ENCODE measurements at regions not wholly inside any gene's neighbourhood (a gene's known extent, or its start where the extent isn't known, plus 50 kb on each side); places are given as distances from the start of the nearest gene placed in this dataset.
"Not testable (repeated sequence)": the region's sequence is repeated elsewhere in the genome, so short reads cannot be mapped to it uniquely, and the experiment has no call there.

DNA sequence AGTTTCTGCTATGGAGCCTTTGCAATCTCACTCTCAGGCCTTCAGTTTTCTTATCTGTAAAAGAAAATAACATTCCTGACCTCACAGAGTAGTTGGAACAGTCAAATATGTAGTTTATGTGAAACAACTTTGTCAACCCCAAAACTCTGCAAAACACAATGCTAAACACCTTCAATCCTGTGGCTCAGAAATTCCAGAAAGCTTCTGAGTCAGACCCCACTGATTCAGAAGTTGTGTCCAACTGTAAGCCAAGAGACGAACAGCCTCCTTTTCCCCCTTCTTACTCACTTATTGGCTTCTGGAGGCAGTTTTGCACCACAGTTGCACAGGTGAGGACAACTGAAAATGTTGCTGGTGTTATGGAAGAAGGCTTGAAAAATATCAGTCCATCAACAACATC lies 52.9 kb downstream of the TMSB4Y start:
- ATAC-seq: no peak
- DNase-seq (ENCODE audit: low spot score): no peak

DNA sequence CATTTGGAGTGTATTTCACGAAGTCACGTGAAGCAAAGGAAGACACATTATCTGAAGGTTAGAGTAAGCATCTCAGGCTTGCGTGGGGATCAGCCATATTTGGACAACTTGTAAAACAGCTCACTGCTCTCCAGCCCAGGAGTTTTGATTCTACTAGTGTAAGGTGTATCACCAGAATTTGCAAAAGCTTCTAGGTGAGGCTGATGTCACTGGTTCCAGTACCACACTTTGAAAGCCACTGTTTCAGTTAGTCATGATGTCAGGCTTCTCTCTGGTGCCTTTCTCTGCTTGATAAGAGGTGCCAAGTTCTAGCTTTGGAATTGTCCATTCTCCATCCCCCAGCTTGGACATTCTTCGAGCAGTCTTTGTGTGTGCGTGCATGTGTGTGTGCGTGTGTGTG lies 62.3 kb downstream of the TMSB4Y start:
- ATAC-seq (no peak), DNase-seq (ENCODE audit: low spot score) (no peak)

DNA sequence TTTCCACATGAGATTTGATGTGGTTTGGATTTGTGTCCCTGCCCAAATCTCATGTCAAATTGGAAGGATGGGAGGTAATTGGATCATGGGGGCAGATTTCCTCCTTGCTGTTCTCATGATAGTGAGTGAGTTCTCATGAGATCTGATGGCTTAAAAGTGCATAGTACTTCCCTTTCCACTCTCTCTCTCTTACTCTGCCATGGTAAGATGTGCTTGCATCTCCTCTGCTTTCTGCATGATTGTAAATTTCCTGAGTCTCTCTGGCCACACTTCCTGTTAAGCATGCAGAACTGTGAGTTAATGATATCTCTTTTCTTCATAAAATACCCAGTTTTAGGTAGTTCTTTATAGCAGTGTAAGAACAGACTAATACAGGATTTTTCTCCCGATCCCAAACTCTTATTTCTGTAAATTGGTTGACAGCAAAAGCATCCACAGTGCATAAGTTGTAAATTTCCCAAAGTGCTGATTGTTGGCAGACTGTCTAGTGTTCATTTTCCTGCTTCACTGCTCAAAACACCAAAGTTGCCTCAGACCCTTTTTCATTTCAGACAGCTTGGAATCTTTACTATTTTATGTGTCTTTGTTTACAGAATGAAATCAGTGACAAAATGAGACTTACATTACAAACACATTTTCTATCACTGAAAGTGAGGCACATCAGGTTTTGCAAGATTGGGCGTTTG lies 86.6 kb downstream of the TMSB4Y start:
- ATAC-seq: no peak
- no peak for DNase-seq (ENCODE audit: low spot score)

DNA sequence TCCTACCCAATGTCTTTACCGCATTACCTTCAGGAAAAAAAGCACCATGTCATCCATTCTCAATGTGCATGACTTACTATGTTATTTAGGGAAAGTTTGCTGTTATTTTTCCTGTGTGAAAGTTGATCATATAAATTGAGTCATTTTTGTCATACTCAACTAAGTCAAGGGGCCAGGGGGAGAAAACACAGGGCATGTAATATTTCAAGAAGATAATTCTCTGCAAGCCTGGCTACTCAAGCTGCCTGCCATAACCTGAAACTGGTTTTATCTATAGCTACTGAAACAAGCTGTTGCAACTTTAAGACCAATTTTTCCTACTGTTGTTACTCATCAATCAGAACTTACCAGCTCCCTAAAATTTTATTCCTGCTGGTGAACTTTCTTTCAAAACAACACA lies 91.4 kb downstream of the TMSB4Y start:
- DNase-seq (ENCODE audit: low spot score): no peak
- ATAC-seq: no peak

DNA sequence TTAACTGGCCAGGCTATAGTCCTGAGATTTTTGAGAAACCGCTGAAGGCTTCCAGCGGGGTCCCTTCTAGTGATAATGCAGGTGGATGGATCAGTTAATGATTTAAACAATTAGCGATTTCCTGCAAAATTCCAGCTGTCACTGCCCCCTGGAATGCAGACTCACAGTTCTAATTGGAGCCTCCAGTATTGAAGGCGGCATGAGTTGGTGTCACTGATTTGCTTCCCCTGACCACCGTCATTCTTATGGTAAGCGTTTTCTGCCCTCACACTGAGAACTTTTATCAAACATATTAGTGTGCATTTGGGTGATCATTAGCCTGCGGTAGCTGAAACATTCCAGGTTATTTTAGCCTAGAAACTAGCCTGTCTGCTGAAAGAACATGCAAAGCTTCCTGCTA lies 99.1 kb downstream of the TMSB4Y start:
- ATAC-seq (no peak), DNase-seq (ENCODE audit: low spot score) (no peak)

DNA sequence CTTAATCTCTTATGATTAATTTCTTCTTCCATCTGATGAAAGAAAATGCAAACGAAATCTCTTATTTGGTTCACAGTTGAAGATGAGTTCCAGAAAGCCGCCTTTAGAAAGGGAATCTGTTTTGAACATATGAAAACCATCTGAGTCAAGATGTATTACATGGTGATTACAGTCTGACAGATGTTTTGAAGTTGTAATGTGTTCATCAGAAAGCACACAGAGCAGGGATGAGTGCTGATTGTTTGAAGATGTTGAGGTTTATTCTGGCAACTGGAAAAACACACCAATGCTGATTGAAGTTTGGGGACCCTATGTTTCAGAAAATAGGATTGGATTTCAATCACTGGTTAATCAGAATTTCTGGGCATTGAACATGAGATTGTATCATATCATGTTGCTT lies 99.7 kb downstream of the TMSB4Y start:
- ATAC-seq: no peak
- no peak for DNase-seq (ENCODE audit: low spot score)

DNA sequence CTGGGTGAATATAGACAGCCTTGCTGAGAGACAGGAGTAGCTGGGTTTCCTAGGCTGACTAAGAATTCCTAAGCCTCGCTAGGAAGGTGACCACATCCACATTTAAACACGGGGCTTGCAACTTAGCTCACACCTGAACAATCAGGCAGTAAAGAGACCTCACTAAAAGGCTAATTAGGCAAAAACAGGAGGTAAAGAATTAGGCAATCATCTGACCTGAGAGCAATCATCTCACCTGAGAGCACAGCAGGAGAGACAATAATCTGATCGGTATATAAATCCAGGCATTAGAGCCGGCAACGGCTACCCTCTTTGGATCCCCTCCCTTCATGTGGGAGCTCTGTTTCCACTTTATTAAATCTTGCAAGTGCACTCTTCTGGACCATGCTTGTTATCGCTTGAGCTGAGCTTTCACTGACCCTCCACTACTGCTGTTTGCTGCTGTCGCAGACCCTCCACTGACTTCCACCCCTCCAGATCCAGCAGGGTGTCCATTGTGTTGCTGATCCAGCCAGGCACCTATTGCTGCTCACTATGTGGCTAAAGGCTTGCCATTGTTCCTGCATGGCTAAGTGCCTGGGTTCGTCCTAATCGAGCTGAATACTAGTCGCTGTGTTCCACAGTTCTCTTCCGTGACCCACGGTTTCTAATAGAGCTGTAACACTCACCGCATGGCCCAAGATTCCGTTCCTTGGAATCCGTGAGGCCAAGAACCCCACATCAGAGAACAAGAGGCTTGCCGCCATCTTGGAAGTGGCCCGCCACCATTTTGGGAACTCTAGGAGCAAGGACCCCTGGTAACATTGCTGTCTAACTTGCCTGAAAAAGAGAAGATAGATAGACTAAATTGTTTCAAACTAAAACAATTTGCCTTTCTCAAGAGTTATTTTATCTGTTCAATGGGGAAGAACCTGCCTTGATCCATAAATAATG lies 100.7 kb downstream of the TMSB4Y start:
- DNase-seq (ENCODE audit: low spot score) (no peak), ATAC-seq (no peak)

DNA sequence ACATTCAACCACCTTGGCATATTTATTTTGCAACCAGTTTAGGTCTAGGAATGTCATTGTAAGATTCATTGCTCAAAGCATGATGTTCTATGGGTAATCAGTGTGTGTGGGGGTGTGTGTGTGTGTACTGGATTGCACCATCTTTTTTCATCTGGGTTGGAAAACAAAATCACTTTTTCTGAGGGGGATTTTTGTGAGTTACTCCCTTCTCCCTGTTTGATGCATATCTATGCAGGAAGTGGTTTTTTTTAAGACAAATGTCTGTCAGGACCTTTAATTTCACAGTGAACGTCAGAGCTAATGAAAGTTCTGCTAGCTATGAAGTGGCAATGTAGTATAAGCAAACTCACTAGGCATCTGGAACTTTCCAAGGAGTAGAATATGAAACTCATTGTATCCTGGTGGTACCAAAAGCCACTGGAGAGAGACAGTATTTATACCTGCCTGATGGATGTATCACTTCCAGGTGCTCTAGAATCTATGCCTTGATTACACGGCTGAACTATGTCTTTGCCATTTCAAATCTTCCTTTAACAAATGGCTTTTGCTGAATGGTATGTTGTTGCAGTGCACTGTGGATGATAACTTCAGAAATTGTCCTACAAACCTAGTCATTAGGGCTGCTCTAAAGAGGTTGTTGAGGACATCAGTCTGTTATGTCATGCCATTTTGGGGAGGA lies 101.5 kb downstream of the TMSB4Y start:
- DNase-seq (ENCODE audit: low spot score) (no peak), ATAC-seq (no peak)

DNA sequence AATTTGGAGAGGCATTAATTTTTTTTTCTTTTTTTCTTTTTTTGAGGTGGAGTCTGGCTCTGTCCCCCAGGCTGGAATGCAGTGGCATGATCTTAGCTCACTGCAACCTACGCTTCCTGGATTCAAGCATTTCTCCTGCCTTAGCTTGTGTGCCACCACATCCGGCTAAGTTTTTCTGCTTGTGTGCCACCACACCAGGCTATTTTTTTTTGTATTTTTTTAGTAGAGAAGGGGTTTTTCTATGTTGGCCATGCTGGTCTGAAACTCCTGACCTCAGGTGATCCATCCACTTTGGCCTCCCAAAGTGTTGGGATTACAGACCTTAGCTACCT lies 102.0 kb downstream of the TMSB4Y start:
- DNase-seq (ENCODE audit: low spot score): no peak
- no peak for ATAC-seq

DNA sequence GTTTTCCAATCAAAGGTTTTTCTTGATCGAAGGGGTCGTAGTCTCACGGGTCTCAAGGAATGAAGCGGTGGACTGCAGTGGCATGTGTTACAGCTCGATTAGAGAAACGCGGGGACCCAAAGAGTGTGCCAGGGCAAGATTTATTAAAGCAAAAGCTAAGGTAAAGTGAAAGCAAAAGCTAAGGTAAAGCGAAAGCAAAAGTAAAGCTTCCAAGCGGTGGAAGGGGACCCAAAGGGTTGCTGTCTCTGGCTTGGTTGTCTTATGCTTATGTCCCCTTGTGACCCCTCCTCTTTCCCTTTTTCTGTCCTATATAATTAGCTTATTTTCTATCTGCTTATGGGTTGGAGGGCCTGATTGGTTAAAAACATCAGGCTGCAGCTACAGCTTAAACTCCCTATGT lies 126.4 kb downstream of the TMSB4Y start:
- DNase-seq (ENCODE audit: low spot score) (no peak), ATAC-seq (no peak)

DNA sequence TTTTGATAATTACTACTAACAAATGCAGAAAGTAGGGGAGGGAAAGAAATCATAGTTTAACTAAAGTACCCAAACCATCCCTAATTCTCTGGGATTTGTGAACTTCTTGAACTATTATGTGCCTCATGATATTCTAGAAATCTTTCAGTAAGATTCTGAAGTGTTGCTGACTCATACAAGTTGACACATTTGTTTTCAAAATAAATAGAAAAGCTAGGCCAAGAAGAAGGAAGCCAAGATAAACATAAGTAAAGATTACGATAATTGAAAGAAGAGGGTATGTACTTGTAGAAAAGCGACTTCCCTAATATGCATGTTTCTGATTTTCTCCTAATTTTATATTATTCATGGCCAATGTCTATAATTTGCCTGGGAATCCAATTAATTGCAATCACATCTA lies 140.7 kb downstream of the TMSB4Y start:
- ATAC-seq: no peak

DNA sequence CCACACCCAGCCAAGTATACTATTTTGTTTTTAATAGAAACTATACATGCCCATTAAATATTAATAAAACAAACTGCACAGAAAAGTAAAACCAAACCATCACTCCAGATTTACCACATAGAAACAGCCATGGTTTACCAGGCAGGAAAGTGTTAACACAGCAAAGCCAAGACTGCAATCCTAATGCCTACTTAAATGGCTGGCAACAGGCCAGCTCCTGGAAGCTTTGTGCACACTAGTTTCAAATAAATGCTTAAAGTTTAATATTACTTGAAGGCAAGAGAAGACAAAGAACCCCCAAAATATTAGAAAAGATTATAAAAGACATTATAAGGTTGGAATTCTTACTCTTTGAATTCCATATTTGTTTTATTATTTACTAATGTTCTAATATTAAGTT lies 141.0 kb downstream of the VCY start:
- no peak for ATAC-seq
- no peak for DNase-seq (ENCODE audit: low spot score)

More for the DNA sequence above, 140.7 kb downstream of the TMSB4Y start:
- DNase-seq (ENCODE audit: low spot score): no peak

DNA sequence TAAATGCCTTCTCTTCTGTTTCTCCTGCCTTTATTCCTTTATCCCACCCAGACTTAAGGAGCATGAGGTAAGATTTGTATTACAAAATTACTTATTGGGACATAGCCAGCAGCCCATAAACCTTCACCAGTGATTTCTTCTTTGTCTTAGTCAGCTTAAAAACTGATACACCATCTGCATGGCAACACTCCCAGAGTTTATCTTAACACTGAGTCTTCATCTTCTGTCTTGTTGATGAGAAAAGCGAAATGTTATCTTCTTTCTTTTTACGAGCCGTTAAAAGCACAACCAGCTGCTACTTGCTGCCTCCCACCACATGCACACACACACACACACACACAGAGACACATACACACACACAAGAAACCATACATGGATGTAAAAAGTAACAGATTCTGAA lies 116.7 kb downstream of the VCY start:
- DNase-seq (ENCODE audit: low spot score): no peak

DNA sequence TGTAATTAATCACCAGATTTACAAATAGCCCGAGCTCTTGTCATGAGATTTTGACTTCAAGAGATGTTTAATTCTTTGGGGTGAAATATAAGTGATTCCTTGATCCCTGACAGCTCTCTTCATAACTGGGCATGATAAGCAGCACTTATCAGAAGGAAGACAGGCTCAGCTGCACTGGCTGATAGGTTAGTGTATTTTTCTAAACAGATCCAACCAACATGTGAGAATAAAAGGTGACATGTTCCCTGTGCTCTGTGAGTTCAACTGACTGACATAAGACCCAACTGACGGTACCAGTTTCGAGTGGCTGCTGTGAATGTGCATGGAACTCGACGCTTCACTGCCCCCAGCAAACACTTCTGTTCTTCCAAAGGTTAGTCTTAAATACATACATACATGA lies 114.8 kb downstream of the VCY start:
- no peak for DNase-seq (ENCODE audit: low spot score)
- ATAC-seq: no peak

More for the DNA sequence above, 116.7 kb downstream of the VCY start:
- no peak for ATAC-seq

DNA sequence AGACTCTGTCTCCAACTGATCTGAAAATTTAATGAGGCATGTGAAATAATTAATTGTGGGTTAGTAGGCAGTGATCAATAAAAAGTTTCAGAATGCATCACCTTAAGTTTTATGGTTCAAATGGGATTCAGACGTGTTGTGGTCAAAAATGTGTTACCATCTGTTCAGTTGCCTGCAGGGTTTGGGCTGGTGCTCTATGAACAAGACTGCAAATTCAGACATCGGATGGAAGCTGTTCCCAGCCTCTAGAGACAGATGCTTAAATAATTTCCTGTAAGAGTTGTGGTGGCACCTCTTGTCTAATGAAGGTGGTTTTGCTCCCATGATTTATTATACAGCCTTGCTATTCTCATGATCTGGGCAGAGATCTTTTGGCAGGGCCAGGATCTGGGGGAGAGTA lies 113.6 kb downstream of the VCY start:
- ATAC-seq (no peak), DNase-seq (ENCODE audit: low spot score) (no peak)

DNA sequence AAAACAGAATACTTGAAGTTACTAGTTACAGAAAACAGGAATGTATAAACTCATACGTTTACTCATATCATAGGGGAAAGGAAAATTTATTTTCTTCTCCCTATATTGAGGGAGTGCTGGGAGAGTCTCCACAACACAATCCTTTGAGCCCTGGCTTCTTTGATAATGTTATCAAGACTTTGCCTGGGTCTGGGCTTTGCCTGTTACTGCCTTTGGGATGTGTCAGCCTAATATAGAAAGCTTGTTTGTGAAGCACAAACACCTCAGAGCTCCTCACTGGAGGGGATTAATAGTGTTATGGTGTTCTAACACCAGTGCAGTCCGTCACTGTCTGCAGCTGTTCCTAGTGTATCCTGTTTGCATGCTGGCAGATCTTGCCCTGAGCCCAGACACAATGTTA lies 107.8 kb downstream of the VCY start:
- DNase-seq (ENCODE audit: low spot score): no peak
- no peak for ATAC-seq

DNA sequence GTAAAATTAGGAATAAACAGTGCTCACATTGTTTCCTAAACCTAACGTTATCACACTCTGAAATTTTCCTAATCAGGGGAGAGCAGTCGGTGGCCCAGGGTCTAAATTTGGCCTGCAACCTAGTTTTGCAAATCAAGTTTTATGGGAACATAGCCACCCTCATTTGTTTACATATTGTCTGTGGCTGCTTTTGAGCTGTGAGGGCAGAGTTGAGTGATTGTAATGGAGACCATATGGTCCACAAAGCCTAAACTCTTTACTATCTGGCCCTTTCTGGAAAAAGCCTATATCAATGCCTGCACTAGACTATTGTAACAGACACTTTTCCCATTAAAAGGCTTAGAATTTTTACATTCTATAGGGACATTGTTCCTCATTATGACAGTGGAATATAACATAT lies 105.2 kb downstream of the VCY start:
- ATAC-seq (no peak), DNase-seq (ENCODE audit: low spot score) (no peak)

DNA sequence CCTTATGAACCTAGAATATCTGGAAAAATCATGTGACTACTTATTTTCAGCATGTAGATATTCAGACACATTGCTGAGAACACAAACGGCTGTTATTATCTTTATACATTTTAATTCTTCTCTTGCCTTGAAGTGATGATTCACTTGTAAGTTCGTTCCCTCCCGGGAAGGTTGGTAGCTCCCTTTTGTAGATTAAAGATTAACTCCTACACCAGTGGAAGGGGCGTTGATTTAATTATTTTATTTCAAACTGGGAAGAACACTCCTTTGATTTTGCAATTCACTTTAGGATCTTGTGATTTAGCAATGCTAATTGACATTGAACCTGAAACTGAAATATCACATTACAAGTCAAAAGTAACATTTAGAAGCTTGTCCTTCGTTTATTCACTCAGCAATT lies 103.4 kb downstream of the VCY start:
- DNase-seq (ENCODE audit: low spot score) (no peak), ATAC-seq (peak; percentile 39)

DNA sequence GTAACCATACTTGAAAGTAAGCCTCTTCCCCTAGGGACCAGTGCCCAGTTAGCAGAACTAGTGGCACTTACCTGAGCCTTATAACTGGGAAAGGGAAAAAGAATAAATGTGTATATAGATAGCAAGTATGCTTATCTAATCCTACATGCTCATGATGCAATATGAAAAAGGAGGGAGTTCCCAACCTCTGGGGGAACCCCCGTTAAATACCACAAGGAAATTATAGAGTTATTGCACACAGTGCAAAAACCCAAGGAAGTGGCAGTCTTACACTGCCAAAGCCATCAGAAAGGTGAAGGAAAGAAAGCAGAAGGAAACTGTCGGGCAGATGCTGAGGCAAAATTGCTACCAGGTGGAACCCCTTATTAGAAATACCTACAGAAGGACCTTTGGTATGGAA lies 92.2 kb downstream of the VCY start:
- DNase-seq (ENCODE audit: low spot score); ATAC-seq: not testable (repeated sequence)

DNA sequence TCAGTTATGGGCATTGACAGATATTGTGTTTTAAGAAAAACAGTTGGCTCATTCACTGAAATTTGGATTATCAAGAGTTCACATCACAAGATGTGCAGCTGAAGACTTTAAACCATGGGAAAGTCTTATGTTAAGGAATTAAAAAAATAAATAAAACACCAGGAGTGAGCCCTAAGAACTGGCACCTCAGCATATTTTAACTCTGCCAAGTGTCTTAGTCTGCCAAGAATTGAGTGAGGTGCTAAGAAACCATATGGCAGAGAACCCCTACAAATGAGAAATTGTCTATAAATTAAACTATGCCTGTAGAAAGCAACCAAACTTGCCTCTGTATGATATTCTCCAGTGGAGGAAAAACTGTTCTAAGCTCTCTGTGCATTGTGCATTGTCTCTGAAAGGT lies 78.5 kb downstream of the VCY start:
- no peak for DNase-seq (ENCODE audit: low spot score)

DNA sequence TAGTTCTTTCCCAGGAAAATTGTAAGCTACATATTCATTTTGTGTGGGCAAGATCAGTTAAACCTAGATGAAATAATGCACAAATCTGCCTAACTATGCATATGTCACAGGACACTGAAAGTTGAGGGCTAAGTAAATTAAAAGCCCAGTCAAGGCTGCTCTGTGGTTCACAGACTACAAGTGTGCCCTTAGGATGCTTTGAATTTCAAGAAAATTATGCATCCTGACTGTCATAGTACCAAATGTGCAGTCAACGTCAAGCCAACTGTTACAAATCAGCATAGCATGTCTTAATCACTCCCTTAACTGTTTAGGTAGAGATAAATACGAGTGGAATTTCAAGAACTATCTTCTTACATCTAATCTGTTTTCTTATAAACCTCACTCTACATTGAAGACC lies 55.8 kb downstream of the VCY start:
- ATAC-seq: not testable (repeated sequence)

More for the DNA sequence above, 78.5 kb downstream of the VCY start:
- ATAC-seq: no peak

More for the DNA sequence above, 55.8 kb downstream of the VCY start:
- DNase-seq (ENCODE audit: low spot score): not testable (repeated sequence)

Data from left lobe of liver (tissue), 2 donors.